Right atrium auricular region (tissue), 2 donors: ENCODE measurements at regions not wholly inside any gene's neighbourhood (a gene's known extent, or its start where the extent isn't known, plus 50 kb on each side); places are given as distances from the start of the nearest gene placed in this dataset.
A peak's percentile ranks its signal among the peaks of the same experiment; 100 is the strongest.

Source experiments
- DNase-seq: peaks from one replicate; pipeline ENCODE4 v3.0.0-alpha.2; 2019; ENCODE audit warnings: low spot score
- H3K27ac ChIP-seq, 2 donors: fragments of 200-600 bp; sonication (generic); 1 replicate in 1 of 2; 2 replicates in 1 of 2; pipeline ENCODE4 v1.5.1; 2016 to 2019
- H3K27me3 ChIP-seq, 2 donors: fragments of 200-600 bp; sonication (generic); one replicate each; pipeline versions ENCODE4 v1.5.1 to v1.6.0; 2017 to 2019
- H3K36me3 ChIP-seq: fragments of 200-600 bp; sonication (generic); one replicate; pipeline ENCODE4 v1.5.1; 2016
- H3K4me1 ChIP-seq, 2 donors: fragments of 200-600 bp; sonication (generic); one replicate each; pipeline versions ENCODE4 v1.5.1 to v1.6.0; 2017 to 2019
- H3K4me3 ChIP-seq, 2 donors: fragments of 200-600 bp; sonication (generic); 1 replicate in 1 of 2; 2 replicates in 1 of 2; pipeline ENCODE4 v1.5.1; 2017 to 2019; ENCODE audit warnings: mild to moderate bottlenecking in 1 of 2, moderate library complexity in 1 of 2
- H3K9me3 ChIP-seq, 2 donors: fragments of 200-600 bp; sonication (generic); one replicate each; pipeline ENCODE4 v1.5.1; 2019
- TF ChIP-seq, protein P1 (sequence below), 2 donors: fragments of 200-600 bp; sonication (generic); IDR thresholded peaks; one replicate each; pipeline ENCODE4 v1.5.1; 2019; ENCODE audit warnings: antibody characterized with exemption in 2 of 2

DNA sequence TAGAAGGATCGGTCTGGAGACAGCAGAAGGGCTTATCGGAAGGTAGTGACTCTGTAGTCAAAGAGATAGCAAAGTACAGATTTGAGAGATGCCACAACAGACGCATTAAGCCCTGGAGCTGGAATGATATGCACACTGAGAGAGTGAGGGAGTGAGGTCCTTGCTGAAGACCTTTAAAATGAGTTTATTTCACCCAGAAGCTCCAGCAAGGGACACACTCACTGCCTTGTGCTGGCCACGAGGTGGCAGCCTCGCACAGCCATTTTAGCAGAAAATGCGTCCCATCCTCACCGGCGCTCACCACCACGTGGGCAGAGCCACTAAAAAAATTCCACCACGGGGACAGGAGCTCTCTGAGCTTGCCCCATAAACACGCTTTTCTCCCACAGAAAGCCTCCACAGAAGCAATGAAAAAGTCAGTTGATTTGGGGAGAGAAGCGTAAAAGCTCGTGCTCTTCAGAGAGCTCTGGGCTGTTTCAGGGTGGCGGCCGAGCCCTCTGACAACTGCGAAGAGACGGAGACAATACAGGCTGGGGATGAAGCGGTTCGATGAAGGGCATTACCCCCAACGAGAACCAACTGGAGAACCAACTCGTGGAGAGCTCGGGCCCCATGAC is 163.0 kb upstream of the KLF14 start:
- peak overlapping the region; percentile 58 to 77 for H3K27ac ChIP-seq
- H3K9me3 ChIP-seq = no peaks in the 10 kb centered on the region
- peaks cover 0 to 77% of the 10 kb centered on the region in 2 donors for H3K4me1 ChIP-seq
- no peak overlapping the region for H3K4me3 ChIP-seq
- TF ChIP-seq, protein P1, sequence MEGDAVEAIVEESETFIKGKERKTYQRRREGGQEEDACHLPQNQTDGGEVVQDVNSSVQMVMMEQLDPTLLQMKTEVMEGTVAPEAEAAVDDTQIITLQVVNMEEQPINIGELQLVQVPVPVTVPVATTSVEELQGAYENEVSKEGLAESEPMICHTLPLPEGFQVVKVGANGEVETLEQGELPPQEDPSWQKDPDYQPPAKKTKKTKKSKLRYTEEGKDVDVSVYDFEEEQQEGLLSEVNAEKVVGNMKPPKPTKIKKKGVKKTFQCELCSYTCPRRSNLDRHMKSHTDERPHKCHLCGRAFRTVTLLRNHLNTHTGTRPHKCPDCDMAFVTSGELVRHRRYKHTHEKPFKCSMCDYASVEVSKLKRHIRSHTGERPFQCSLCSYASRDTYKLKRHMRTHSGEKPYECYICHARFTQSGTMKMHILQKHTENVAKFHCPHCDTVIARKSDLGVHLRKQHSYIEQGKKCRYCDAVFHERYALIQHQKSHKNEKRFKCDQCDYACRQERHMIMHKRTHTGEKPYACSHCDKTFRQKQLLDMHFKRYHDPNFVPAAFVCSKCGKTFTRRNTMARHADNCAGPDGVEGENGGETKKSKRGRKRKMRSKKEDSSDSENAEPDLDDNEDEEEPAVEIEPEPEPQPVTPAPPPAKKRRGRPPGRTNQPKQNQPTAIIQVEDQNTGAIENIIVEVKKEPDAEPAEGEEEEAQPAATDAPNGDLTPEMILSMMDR (IDR thresholded peaks at IDR 0.05) = peak; percentile 57 to 87
- DNase-seq = no peak
- H3K27me3 ChIP-seq = no peaks in the 10 kb centered on the region
- H3K36me3 ChIP-seq = peaks cover 37% of the 10 kb centered on the region

DNA sequence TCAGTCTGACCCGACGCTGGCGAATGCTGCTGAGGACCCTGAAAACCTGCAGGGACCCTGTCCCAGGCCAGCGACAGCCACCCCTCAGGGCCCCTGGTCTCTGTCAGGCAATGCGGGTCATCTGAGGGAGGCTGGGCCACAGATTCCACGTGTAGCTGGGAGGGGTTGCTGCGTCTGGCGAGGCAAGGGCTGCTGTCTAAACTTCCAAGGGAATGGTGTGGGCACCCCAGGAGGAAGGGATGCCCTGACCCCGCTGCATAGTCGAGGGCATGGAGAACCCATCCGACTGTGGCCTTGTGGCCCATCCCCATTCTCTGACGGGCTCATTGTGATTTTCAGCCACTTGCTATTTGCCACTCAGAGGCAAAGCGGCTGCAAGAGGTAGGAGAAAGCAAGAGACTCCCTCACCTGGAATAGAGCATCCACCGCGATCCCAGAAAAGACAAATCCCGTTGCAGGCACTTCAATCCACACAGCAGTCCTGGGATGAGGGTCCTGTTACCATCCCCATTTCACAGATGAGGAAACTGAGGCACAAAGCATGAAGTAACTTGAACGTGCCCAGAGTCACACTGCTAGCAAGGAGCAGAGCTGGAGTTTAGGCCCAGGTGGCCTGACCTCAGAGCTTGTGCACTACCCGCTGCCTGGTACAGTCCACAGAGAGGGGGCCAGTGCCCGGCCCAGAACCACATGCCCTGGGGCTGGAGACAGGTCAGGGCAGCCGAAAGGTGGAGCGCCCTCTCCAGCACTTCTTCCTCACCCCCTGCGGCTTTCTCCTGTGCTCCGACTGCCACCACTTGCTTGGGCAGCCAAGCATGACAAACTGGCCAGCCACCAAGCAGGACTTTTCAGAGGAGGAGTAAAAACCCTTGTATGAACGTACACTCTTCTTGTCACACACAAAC is 163.8 kb upstream of the KLF14 start:
- H3K27ac ChIP-seq = peak overlapping the region; percentile 58 to 77
- peaks cover 37% of the 10 kb centered on the region for H3K36me3 ChIP-seq
- H3K4me1 ChIP-seq = peaks cover 0 to 84% of the 10 kb centered on the region in 2 donors
- H3K27me3 ChIP-seq = no peaks in the 10 kb centered on the region
- TF ChIP-seq, protein P1 (IDR thresholded peaks at IDR 0.05) = no peak
- no peak overlapping the region for H3K4me3 ChIP-seq
- H3K9me3 ChIP-seq = no peaks in the 10 kb centered on the region
- DNase-seq = peak; percentile 58

DNA sequence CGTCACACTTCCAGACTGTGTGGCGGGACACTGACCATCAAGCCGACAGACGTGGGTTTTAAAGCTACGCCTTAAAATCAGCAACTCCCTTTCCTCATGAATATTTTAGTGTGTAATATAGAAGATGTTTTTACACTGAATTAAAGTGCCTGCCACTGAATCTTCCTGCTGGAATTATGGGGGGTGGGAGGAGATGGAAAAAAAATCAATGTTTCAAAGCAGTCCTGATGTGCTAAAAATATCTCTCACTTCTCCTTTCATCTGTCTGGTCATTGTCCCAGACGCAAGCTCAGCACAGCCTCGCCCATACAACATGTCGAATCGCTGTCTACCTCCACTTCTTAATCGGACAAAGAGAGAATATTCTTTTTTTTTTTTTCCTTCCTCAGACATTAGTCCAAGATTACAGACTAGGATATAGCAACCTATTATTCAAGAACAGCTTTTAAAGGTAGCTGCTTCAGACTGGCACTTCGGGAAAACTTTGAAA is 165.1 kb upstream of the KLF14 start:
- H3K4me3 ChIP-seq = no peak overlapping the region
- DNase-seq = no peak
- TF ChIP-seq, protein P1 (IDR thresholded peaks at IDR 0.05) = no peak
- peaks cover 37% of the 10 kb centered on the region for H3K36me3 ChIP-seq
- peak overlapping the region in 1 of 2 donors; percentile 77 for H3K27ac ChIP-seq
- no peaks in the 10 kb centered on the region for H3K27me3 ChIP-seq
- H3K9me3 ChIP-seq = no peaks in the 10 kb centered on the region
- H3K4me1 ChIP-seq = peaks cover 0 to 91% of the 10 kb centered on the region in 2 donors

DNA sequence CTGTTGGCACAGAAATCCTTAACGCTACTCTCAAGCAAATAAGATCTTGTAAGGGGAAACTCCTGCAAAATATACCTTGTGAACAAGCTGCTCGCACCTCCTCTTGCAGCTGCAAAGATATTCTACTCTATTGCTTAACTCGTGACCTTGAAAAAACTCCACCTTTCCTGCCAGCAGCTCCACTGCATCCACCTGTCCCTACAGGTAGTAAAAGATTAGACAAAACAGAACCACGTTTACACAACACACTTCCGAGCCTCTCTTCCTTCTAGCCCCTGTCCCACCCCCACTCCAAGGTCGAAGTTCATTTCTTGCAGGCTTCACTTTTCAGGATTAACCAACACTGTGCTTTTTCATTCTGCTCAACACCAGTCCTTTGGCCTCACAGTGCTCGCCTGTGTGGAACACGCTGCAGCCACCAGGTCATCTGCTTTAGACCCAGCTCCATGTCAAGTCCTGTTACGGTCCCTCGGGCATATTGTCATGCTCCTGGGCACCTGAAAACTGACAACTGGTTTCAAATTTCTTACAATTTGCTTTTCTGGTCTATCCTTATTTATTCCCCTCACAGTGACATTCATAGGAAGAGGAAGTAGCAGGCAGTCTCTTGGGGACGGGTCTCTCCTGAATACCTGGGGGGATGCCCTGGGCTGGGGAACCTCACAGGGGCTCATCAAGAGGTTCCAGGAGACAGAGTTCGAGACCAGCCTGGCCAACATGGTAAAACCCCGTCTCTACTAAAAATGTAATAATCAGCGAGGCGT is 165.8 kb upstream of the KLF14 start:
- Histone ChIP-seq H3K4me3 (no peak overlapping the region), H3K4me1 (peaks cover 0 to 91% of the 10 kb centered on the region in 2 donors), H3K27me3 (no peaks in the 10 kb centered on the region), H3K27ac (peak overlapping the region in 1 of 2 donors; percentile 77), H3K36me3 (peaks cover 37% of the 10 kb centered on the region), H3K9me3 (no peaks in the 10 kb centered on the region)
- TF ChIP-seq, protein P1 (IDR thresholded peaks at IDR 0.05) = no peak
- no peak for DNase-seq

DNA sequence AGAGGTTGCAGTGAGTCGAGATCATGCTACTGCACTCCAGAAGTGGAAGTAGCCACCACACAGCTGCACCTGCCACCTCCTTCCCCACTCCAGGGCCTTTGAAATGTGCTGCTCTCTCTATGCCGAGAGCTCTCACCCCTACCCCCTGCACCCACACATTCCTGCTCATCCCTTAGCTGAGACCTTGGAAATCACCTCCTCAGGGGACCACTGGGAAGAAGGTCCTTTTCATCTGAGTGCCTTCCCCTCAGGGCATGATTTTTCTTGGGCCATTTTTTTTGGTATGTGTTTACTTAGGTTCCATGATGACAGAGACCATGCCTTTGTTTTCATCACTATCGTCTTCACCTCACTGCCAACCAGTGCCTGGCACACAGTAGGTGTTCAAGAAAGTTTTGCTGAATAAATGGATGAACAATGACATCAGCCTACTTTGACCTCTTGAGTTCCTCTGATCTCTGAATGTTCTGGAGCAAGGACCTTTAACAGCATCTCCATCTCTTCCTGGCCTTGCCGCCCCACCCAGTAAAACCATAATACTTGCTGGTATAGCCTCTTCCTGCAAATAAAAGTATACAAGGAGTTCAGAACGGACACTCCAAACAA is 166.6 kb upstream of the KLF14 start:
- peak overlapping the region; percentile 63 to 85 for H3K27ac ChIP-seq
- no peak overlapping the region for H3K4me3 ChIP-seq
- H3K27me3 ChIP-seq = no peaks in the 10 kb centered on the region
- no peaks in the 10 kb centered on the region for H3K9me3 ChIP-seq
- H3K36me3 ChIP-seq = peaks cover 30% of the 10 kb centered on the region
- H3K4me1 ChIP-seq = peaks cover 0 to 91% of the 10 kb centered on the region in 2 donors
- TF ChIP-seq, protein P1 (IDR thresholded peaks at IDR 0.05) = no peak
- DNase-seq = no peak
